GM23248 (cell line): ENCODE measurements at regions not wholly inside any gene's neighbourhood (a gene's known extent, or its start where the extent isn't known, plus 50 kb on each side); places are given as distances from the start of the nearest gene placed in this dataset.

ENCODE experiments used
- EZH2 ChIP-seq: fragments of 200-600 bp; sonication (generic); IDR thresholded peaks from 2 replicates; pipeline ENCODE4 v1.6.1; 2018; ENCODE audit warnings: antibody characterized with exemption, mild to moderate bottlenecking; ENCODE audit not compliant: insufficient read depth, poor library complexity, severe bottlenecking
- EZH2phosphoT487 ChIP-seq: fragments of 200-600 bp; sonication (generic); IDR thresholded peaks from 2 replicates; pipeline ENCODE4 v1.6.1; 2018; ENCODE audit warnings: antibody characterized with exemption, moderate library complexity, mild to moderate bottlenecking, low read depth; ENCODE audit not compliant: insufficient read depth

DNA sequence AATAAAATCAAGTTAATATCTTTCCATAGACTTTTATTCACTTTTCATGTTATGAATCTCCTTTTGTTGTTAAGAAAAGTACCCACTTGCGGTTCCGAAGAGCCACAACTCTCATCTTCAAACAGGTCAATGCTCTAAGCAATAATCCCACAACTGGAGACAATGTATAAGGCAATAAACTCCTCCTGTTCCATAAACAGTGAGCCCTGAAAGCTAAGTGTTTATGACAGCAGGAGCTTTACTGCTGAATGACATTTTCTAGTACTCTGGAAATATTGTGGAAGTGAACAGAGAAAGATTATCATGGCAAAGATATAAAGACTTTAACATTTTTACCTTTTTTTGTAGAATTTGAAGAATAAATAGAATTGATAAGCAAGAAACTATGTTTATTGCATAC is 213.5 kb upstream of the MBL2 start:
- TF ChIP-seq EZH2: no peak
- TF ChIP-seq EZH2phosphoT487: no peak
